ENCODE measurements at regions not wholly inside any gene's neighbourhood (a gene's known extent, or its start where the extent isn't known, plus 50 kb on each side); places are given as distances from the start of the nearest gene placed in this dataset.

- TF ChIP-seq, protein P1, sequence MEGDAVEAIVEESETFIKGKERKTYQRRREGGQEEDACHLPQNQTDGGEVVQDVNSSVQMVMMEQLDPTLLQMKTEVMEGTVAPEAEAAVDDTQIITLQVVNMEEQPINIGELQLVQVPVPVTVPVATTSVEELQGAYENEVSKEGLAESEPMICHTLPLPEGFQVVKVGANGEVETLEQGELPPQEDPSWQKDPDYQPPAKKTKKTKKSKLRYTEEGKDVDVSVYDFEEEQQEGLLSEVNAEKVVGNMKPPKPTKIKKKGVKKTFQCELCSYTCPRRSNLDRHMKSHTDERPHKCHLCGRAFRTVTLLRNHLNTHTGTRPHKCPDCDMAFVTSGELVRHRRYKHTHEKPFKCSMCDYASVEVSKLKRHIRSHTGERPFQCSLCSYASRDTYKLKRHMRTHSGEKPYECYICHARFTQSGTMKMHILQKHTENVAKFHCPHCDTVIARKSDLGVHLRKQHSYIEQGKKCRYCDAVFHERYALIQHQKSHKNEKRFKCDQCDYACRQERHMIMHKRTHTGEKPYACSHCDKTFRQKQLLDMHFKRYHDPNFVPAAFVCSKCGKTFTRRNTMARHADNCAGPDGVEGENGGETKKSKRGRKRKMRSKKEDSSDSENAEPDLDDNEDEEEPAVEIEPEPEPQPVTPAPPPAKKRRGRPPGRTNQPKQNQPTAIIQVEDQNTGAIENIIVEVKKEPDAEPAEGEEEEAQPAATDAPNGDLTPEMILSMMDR (IDR thresholded peaks at IDR 0.05; ENCODE audit: low read depth, low read length, missing control alignments), result no peak
- no peak for DNase-seq
- H3K36me3 ChIP-seq (replicated peaks), result no peaks in the 10 kb centered on the region
- no peak overlapping the region for H3K27ac ChIP-seq
- H3K27me3 ChIP-seq (replicated peaks), result no peaks in the 10 kb centered on the region
- in situ Hi-C loops (cut with HindIII; ENCODE audit: low pct_ligation_motif_present, low sequenced_read_pairs), result no loop called here
- H3K4me3 ChIP-seq (ENCODE audit: low read depth, low read length), result no peak overlapping the region
These were observed 124.2 kb upstream of the FAM98A start for GRCh38 chr2:33723329-33723728.

DNA sequence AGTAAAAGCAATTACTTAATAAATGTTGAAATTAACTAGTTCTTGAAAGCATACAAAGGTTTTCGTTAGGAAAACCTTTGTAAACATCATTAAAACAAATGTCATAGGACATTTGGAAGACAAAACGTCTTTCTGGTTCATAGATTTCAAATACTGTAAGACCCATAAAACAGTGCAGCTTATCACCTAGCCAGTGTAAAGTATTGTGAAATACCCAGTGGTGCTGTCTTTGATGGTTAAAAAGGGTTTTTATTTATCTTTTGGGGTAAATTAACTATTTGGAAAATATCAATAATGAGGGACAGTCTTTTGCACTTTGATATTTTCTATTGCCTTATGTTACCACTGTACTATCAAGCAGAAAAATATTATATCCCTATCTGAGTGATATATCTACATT lies 120.0 kb upstream of the FAM98A start:
- Histone ChIP-seq H3K27me3 (replicated peaks) (no peaks in the 10 kb centered on the region), H3K36me3 (replicated peaks) (no peaks in the 10 kb centered on the region), H3K27ac (no peak overlapping the region), H3K4me3 (ENCODE audit: low read depth, low read length) (no peak overlapping the region)
- TF ChIP-seq, protein P1 (IDR thresholded peaks at IDR 0.05; ENCODE audit: low read depth, low read length, missing control alignments), result no peak
- in situ Hi-C loops (cut with HindIII; ENCODE audit: low pct_ligation_motif_present, low sequenced_read_pairs), result no loop called here
- DNase-seq, result no peak

DNA sequence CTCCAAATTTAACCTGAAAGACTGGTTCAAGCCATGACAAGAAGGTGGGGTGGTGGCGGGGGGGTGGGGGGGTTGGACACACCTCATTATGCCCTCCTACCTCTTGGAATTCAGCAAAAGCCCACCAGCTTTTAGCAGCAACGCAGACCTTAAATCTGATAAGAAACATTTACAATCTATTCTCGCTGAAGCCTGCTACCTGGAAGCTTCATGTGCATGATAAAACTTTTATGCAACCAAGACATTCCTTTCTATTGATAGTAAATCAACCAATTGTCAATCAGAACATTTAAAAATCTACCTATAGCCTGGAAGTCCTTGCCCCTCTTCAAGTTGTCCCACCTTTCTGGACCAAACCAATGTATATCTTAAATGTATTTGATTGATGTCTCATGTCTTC lies 113.6 kb upstream of the FAM98A start:
- no peaks in the 10 kb centered on the region for H3K36me3 ChIP-seq (replicated peaks)
- H3K27me3 ChIP-seq (replicated peaks), result no peaks in the 10 kb centered on the region
- no peak overlapping the region for H3K4me3 ChIP-seq (ENCODE audit: low read depth, low read length)
- in situ Hi-C loops (cut with HindIII; ENCODE audit: low pct_ligation_motif_present, low sequenced_read_pairs), result no loop called here
- no peak overlapping the region for H3K27ac ChIP-seq
- TF ChIP-seq, protein P1 (IDR thresholded peaks at IDR 0.05; ENCODE audit: low read depth, low read length, missing control alignments), result no peak
- DNase-seq, result no peak

GRCh38 chr2:33709951-33710350 lies 110.9 kb upstream of the FAM98A start:
- TF ChIP-seq, protein P1 (IDR thresholded peaks at IDR 0.05; ENCODE audit: low read depth, low read length, missing control alignments), result no peak
- no peak overlapping the region for H3K4me3 ChIP-seq (ENCODE audit: low read depth, low read length)
- H3K27me3 ChIP-seq (replicated peaks), result no peaks in the 10 kb centered on the region
- no peaks in the 10 kb centered on the region for H3K36me3 ChIP-seq (replicated peaks)
- in situ Hi-C loops (cut with HindIII; ENCODE audit: low pct_ligation_motif_present, low sequenced_read_pairs), result no loop called here
- DNase-seq, result no peak
- no peak overlapping the region for H3K27ac ChIP-seq

GRCh38 chr2:33707312-33707711 lies 108.2 kb upstream of the FAM98A start:
- Histone ChIP-seq H3K27me3 (replicated peaks) (no peaks in the 10 kb centered on the region), H3K27ac (no peak overlapping the region), H3K36me3 (replicated peaks) (no peaks in the 10 kb centered on the region), H3K4me3 (ENCODE audit: low read depth, low read length) (no peak overlapping the region)
- TF ChIP-seq, protein P1 (IDR thresholded peaks at IDR 0.05; ENCODE audit: low read depth, low read length, missing control alignments), result no peak
- DNase-seq, result no peak
- in situ Hi-C loops (cut with HindIII; ENCODE audit: low pct_ligation_motif_present, low sequenced_read_pairs), result no loop called here

- no peaks in the 10 kb centered on the region for H3K27me3 ChIP-seq (replicated peaks)
- H3K27ac ChIP-seq, result no peak overlapping the region
- DNase-seq, result no peak
- no peak overlapping the region for H3K4me3 ChIP-seq (ENCODE audit: low read depth, low read length)
- H3K36me3 ChIP-seq (replicated peaks), result no peaks in the 10 kb centered on the region
- in situ Hi-C loops (cut with HindIII; ENCODE audit: low pct_ligation_motif_present, low sequenced_read_pairs), result no loop called here
- TF ChIP-seq, protein P1 (IDR thresholded peaks at IDR 0.05; ENCODE audit: low read depth, low read length, missing control alignments), result no peak
These were observed 107.3 kb upstream of the FAM98A start for GRCh38 chr2:33706410-33706809.

All from brain microvascular endothelial cell (primary cell).